ENCODE measurements at regions not wholly inside any gene's neighbourhood (a gene's known extent, or its start where the extent isn't known, plus 50 kb on each side); places are given as distances from the start of the nearest gene placed in this dataset.
A peak's percentile ranks its signal among the peaks of the same experiment; 100 is the strongest.

DNA sequence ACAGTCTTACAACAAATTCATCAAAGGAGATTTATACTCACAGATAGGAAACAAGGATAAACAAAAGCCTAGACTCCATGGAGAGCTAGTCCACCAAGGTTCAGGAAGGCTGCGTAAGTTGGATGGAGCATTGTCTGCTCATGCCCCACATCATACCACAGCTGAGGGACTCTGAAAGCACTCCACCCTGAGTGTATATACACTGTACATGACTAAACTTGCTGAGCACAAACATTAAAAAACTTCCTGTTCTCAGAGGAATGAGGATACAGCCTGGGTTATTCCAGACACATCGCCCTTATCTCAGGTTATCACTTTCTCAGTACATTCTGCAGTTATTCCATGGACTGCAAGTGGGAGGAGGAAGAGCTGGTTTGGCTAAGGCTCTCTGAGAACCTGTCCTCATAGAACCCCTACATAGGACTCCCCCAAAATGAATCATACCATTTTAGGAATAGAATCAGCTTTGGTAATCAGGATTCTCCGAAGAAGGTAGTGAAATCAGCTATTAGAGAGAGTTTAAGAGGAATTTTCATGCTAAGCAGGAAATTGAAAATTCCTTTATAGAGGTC, 58.0 kb upstream of the PRMT6 start:
- no peak overlapping the region for H3K4me3 ChIP-seq (replicated peaks; ENCODE audit: low read depth, low read length)
- no peak for DNase-seq (ENCODE audit: low read depth)
- TF ChIP-seq CTCF (IDR thresholded peaks at IDR 0.05; ENCODE audit: low read length, missing control alignments), result no peak

DNA sequence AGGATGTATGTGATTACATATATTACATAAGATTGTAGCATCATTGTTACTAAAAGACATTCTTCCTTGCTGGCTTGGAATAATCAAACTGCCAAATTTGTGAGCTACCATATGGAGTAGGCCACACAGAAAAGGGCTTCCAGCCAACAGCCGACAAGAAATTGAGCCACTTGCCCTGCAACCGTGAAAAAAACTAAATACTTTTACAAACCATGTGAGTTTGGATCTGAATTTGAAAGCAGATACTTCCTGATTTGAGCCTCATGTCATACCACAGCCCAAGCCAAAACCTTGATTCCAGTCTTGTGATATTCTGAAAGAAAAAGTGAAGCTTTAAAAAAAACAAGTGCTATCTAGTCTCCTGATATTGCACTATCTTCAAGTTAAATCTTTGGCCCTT, 55.6 kb upstream of the PRMT6 start:
- no peak overlapping the region for H3K4me3 ChIP-seq (replicated peaks; ENCODE audit: low read depth, low read length)
- peak; percentile 7 for DNase-seq (ENCODE audit: low read depth)
- no peak for TF ChIP-seq CTCF (IDR thresholded peaks at IDR 0.05; ENCODE audit: low read length, missing control alignments)

- H3K4me3 ChIP-seq (replicated peaks; ENCODE audit: low read depth, low read length), result no peak overlapping the region
- DNase-seq (ENCODE audit: low read depth), result no peak
- TF ChIP-seq CTCF (IDR thresholded peaks at IDR 0.05; ENCODE audit: low read length, missing control alignments), result no peak
Measured at GRCh38 chr1:107003972-107004371, 52.5 kb upstream of the PRMT6 start.

- peak; percentile 7 for DNase-seq (ENCODE audit: low read depth)
- TF ChIP-seq CTCF (IDR thresholded peaks at IDR 0.05; ENCODE audit: low read length, missing control alignments), result no peak
- no peak overlapping the region for H3K4me3 ChIP-seq (replicated peaks; ENCODE audit: low read depth, low read length)
Measured at GRCh38 chr1:107004421-107004820, 52.1 kb upstream of the PRMT6 start.
